HEK293 (cell line): ENCODE measurements at regions not wholly inside any gene's neighbourhood (a gene's known extent, or its start where the extent isn't known, plus 50 kb on each side); places are given as distances from the start of the nearest gene placed in this dataset.

ENCODE experiments used
- CTCF ChIA-PET: fragments of 350-600 bp; formaldehyde crosslinking; extraction: SDS; loops from one replicate; lab custom pipeline; 2021; ENCODE audit warnings: antibody characterized with exemption; lab: Yijun Ruan, JAX
- POLR2A ChIA-PET: fragments of 300-600 bp; formaldehyde crosslinking; extraction: SDS; loops from one replicate; lab custom pipeline; 2020; ENCODE audit warnings: antibody characterized with exemption, inconsistent platforms; lab: Yijun Ruan, JAX
- H3K27ac ChIP-seq: fragments of 200-500 bp; sonication (Bioruptor generic); 2 replicates; pipeline ENCODE4 v1.5.1; 2014; ENCODE audit warnings: low read depth, low read length, control low read depth, inconsistent platforms; ENCODE audit errors: extremely low read depth
- H3K36me3 ChIP-seq, 2 experiments: fragments of 200-500 bp in 1 of 2; sonication (Bioruptor generic) in 1 of 2; 1 replicate in 1 of 2; 2 replicates in 1 of 2; pipeline ENCODE4 v1.5.1; 2014 to 2017; ENCODE audit warnings: inconsistent platforms in 2 of 2, low read length in 2 of 2; ENCODE audit not compliant: control insufficient read depth in 2 of 2, insufficient read depth in 1 of 2
- H3K4me1 ChIP-seq: fragments of 200-500 bp; sonication (Bioruptor generic); 2 replicates; pipeline ENCODE4 v1.5.1; 2014; ENCODE audit warnings: mild to moderate bottlenecking, low read length, inconsistent platforms; ENCODE audit not compliant: control insufficient read depth, insufficient read depth
- H3K4me3 ChIP-seq: 2 replicates; pipeline ENCODE4 v1.5.1; 2011; ENCODE audit warnings: low read depth, mild to moderate bottlenecking, control low read depth, low read length, moderate library complexity
- H3K9me3 ChIP-seq: fragments of 200-500 bp; sonication (Bioruptor generic); 2 replicates; pipeline ENCODE4 v1.5.1; 2014; ENCODE audit warnings: low read depth, low read length, inconsistent platforms; ENCODE audit not compliant: control insufficient read depth, insufficient read depth
- BCL6B ChIP-seq: fragments of 450-650 bp; formaldehyde crosslinking; IDR thresholded peaks from 2 replicates; pipeline ENCODE4 v1.5.1; 2017; ENCODE audit warnings: missing biosample characterization, missing genetic modification characterization
- GLI2 ChIP-seq: fragments of 450-650 bp; formaldehyde crosslinking; IDR thresholded peaks from 2 replicates; pipeline ENCODE4; 2017; ENCODE audit warnings: missing biosample characterization, missing genetic modification characterization, low read depth, borderline replicate concordance
- PRDM2 ChIP-seq: fragments of 450-650 bp; formaldehyde crosslinking; IDR thresholded peaks from 2 replicates; pipeline ENCODE4 v1.5.1; 2016; ENCODE audit warnings: missing biosample characterization, missing genetic modification characterization, borderline replicate concordance
- RBAK ChIP-seq: fragments of 450-650 bp; formaldehyde crosslinking; IDR thresholded peaks from 2 replicates; pipeline ENCODE4 v1.5.1; 2016; ENCODE audit warnings: missing biosample characterization, missing genetic modification characterization
- REST ChIP-seq: fragments of 450-650 bp; formaldehyde crosslinking; IDR thresholded peaks from 2 replicates; pipeline ENCODE4 v1.5.1; 2016; ENCODE audit warnings: missing biosample characterization, missing genetic modification characterization
- ZBTB17 ChIP-seq: fragments of 450-650 bp; formaldehyde crosslinking; IDR thresholded peaks from 2 replicates; pipeline ENCODE4 v1.5.1; 2016; ENCODE audit warnings: missing biosample characterization, missing genetic modification characterization
- ZBTB21 ChIP-seq: fragments of 450-650 bp; formaldehyde crosslinking; IDR thresholded peaks from 2 replicates; pipeline ENCODE4 v1.5.1; 2017; ENCODE audit warnings: missing biosample characterization, missing genetic modification characterization
- ZBTB7A ChIP-seq: fragments of 450-650 bp; formaldehyde crosslinking; IDR thresholded peaks from 2 replicates; pipeline ENCODE4 v1.5.1; 2016; ENCODE audit warnings: low read depth, missing biosample characterization, missing genetic modification characterization
- ZFHX2 ChIP-seq: fragments of 450-650 bp; formaldehyde crosslinking; conservative IDR thresholded peaks from 2 replicates; pipeline ENCODE4 v1.5.1; 2016; ENCODE audit warnings: missing biosample characterization, missing genetic modification characterization
- ZNF121 ChIP-seq: fragments of 450-650 bp; formaldehyde crosslinking; IDR thresholded peaks from 2 replicates; pipeline ENCODE4 v1.5.1; 2016; ENCODE audit warnings: missing biosample characterization, missing genetic modification characterization
- ZNF140 ChIP-seq: fragments of 450-650 bp; formaldehyde crosslinking; IDR thresholded peaks from 2 replicates; pipeline ENCODE4 v1.5.1; 2016; ENCODE audit warnings: missing biosample characterization, missing genetic modification characterization
- ZNF157 ChIP-seq: fragments of 450-650 bp; formaldehyde crosslinking; IDR thresholded peaks from 2 replicates; pipeline ENCODE4 v1.5.1; 2016; ENCODE audit warnings: missing biosample characterization, missing genetic modification characterization
- ZNF16 ChIP-seq: fragments of 450-650 bp; formaldehyde crosslinking; IDR thresholded peaks from 2 replicates; pipeline ENCODE4 v1.5.1; 2016; ENCODE audit warnings: low read depth, missing biosample characterization, missing genetic modification characterization
- ZNF354C ChIP-seq: fragments of 450-650 bp; formaldehyde crosslinking; IDR thresholded peaks from 2 replicates; pipeline ENCODE4 v1.5.1; 2016; ENCODE audit warnings: missing biosample characterization, missing genetic modification characterization, low read depth, borderline replicate concordance
- ZNF37A ChIP-seq: fragments of 450-650 bp; IDR thresholded peaks from 2 replicates; pipeline ENCODE4 v1.5.1; 2018; ENCODE audit warnings: missing biosample characterization, missing genetic modification characterization
- ZNF391 ChIP-seq: fragments of 450-650 bp; formaldehyde crosslinking; IDR thresholded peaks from 2 replicates; pipeline ENCODE4 v1.5.1; 2016; ENCODE audit warnings: low read depth, missing biosample characterization, missing genetic modification characterization, borderline replicate concordance
- ZNF398 ChIP-seq: fragments of 450-650 bp; formaldehyde crosslinking; IDR thresholded peaks from 2 replicates; pipeline ENCODE4 v1.5.1; 2017; ENCODE audit warnings: missing biosample characterization, missing genetic modification characterization
- ZNF677 ChIP-seq: fragments of 450-650 bp; IDR thresholded peaks from 2 replicates; pipeline ENCODE4 v1.5.0; 2018; ENCODE audit warnings: missing biosample characterization, mild to moderate bottlenecking, missing genetic modification characterization, moderate library complexity
- ZNF76 ChIP-seq: fragments of 450-650 bp; formaldehyde crosslinking; IDR thresholded peaks from 2 replicates; pipeline ENCODE4; 2016; ENCODE audit warnings: low read depth, missing biosample characterization, missing genetic modification characterization, borderline replicate concordance
- ZNF777 ChIP-seq: fragments of 450-650 bp; formaldehyde crosslinking; IDR thresholded peaks from 2 replicates; pipeline ENCODE4 v1.5.1; 2017; ENCODE audit warnings: missing biosample characterization, missing genetic modification characterization, borderline replicate concordance
- ZNF843 ChIP-seq: fragments of 450-650 bp; formaldehyde crosslinking; IDR thresholded peaks from 2 replicates; pipeline ENCODE4 v1.5.1; 2016; ENCODE audit warnings: missing biosample characterization, missing genetic modification characterization
- TF ChIP-seq, protein P1 (sequence below): fragments of 450-650 bp; formaldehyde crosslinking; IDR thresholded peaks from 2 replicates; pipeline ENCODE4 v1.5.1; 2016; ENCODE audit warnings: missing biosample characterization, missing genetic modification characterization

GRCh38 chr5:93285461-93285860 is 295.6 kb downstream of the NR2F1-AS1 start (continued):
- TF ChIP-seq PRDM2, result no peak
- TF ChIP-seq ZNF37A (tag by site-specific recombination), result no peak
- TF ChIP-seq ZNF777 (tag by site-specific recombination), result no peak
- no peak for TF ChIP-seq RBAK (tag by site-specific recombination)
- TF ChIP-seq ZNF121, result no peak
- no peak for TF ChIP-seq ZBTB7A (tag by site-specific recombination)
- TF ChIP-seq ZNF354C (tag by site-specific recombination), result no peak
- TF ChIP-seq ZBTB17 (tag by site-specific recombination), result no peak
- no peak for TF ChIP-seq ZNF157 (tag by site-specific recombination)
- TF ChIP-seq GLI2, result no peak
- TF ChIP-seq BCL6B (tag by site-specific recombination), result no peak
- TF ChIP-seq ZNF391 (tag by site-specific recombination), result no peak
- TF ChIP-seq, protein P1, sequence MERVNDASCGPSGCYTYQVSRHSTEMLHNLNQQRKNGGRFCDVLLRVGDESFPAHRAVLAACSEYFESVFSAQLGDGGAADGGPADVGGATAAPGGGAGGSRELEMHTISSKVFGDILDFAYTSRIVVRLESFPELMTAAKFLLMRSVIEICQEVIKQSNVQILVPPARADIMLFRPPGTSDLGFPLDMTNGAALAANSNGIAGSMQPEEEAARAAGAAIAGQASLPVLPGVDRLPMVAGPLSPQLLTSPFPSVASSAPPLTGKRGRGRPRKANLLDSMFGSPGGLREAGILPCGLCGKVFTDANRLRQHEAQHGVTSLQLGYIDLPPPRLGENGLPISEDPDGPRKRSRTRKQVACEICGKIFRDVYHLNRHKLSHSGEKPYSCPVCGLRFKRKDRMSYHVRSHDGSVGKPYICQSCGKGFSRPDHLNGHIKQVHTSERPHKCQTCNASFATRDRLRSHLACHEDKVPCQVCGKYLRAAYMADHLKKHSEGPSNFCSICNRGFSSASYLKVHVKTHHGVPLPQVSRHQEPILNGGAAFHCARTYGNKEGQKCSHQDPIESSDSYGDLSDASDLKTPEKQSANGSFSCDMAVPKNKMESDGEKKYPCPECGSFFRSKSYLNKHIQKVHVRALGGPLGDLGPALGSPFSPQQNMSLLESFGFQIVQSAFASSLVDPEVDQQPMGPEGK (tag by site-specific recombination), result no peak

DNA sequence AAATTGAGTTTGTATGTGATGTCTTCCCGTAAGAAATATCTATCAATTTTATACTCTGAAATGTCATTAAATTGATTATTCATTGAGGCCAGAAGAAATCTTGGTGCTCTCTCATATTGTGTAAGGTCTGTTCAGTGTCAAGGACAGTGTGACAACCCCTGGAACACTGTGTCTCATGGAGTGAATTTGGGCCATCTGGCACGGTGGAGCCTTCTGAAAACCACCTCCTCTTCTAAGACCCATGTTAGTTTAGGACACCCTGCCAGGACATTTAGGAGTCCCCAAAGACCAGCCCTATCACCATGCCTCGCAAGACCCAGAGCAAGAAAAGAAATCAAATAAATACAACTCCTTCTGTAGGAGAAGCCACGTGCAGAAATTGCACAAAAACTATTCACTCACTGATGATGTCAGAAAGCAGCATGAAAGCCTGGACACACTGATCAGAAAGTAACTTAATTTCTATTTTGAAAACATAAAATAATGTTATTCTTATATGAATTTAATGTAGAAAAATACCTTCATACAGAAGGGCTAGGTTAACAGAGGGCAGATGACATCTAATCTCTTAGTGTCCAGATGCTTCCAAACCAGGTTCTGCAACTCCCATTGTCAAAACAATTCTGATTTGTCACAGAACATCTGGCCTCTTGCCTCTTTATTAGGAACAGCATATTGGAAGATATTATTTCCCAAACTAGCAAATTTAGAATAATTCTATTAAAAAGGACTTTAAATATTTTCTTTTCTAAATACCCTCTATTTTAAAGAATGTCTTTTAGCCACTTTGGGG is 298.8 kb downstream of the NR2F1-AS1 start:
- Histone ChIP-seq H3K4me1 (no peaks in the 10 kb centered on the region), H3K36me3 (no peaks in the 10 kb centered on the region), H3K4me3 (no peak overlapping the region), H3K27ac (no peak overlapping the region), H3K9me3 (no peaks in the 10 kb centered on the region)
- POLR2A ChIA-PET, result no interaction called here
- CTCF ChIA-PET, result no interaction called here
- TF ChIP-seq ZFHX2 (tag by site-specific recombination) (no peak), ZNF398 (tag by site-specific recombination) (no peak), ZNF843 (tag by site-specific recombination) (no peak), ZNF677 (tag by site-specific recombination) (no peak), ZNF76 (no peak), ZNF16 (tag by site-specific recombination) (no peak), ZBTB21 (tag by site-specific recombination) (no peak), REST (no peak), ZNF140 (tag by site-specific recombination) (no peak)
